ENCODE measurements at regions not wholly inside any gene's neighbourhood (a gene's known extent, or its start where the extent isn't known, plus 50 kb on each side); places are given as distances from the start of the nearest gene placed in this dataset.

- H3K27me3 ChIP-seq (replicated peaks; ENCODE audit: insufficient read depth) = no peaks in the 10 kb centered on the region
- 49 to 52% methylated on average over 8 of the region's 8 CpGs for WGBS, 2 experiments (ENCODE audit: low coverage in 1 of 2, low lambda C conversion rate in 2 of 2, missing lambda C conversion rate in 2 of 2)
- no peak overlapping the region for H3K4me2 ChIP-seq (ENCODE audit: unreplicated experiment)
- H4K20me1 ChIP-seq (ENCODE audit: insufficient read depth) = no peaks in the 10 kb centered on the region
- H3F3A ChIP-seq (ENCODE audit: insufficient read depth) = no peaks in the 10 kb centered on the region
- H3K4me3 ChIP-seq = no peak overlapping the region
- no peak overlapping the region for H3K9ac ChIP-seq
- no peaks in the 10 kb centered on the region for H3K9me2 ChIP-seq (ENCODE audit: insufficient read depth)
- H3K79me2 ChIP-seq (ENCODE audit: insufficient read depth) = no peaks in the 10 kb centered on the region
- no peaks in the 10 kb centered on the region for H3K9me3 ChIP-seq (ENCODE audit: low read depth)
- no peaks in the 10 kb centered on the region for H3K36me3 ChIP-seq (ENCODE audit: low read depth)
- no peak overlapping the region for H2AFZ ChIP-seq
- in situ Hi-C loops (cut with MboI) = no loop called here
- DNase-seq = no peak
- no peaks in the 10 kb centered on the region for H3K4me1 ChIP-seq (ENCODE audit: insufficient read depth)
- H3K27ac ChIP-seq = no peak overlapping the region
- TF ChIP-seq EZH2 (IDR thresholded peaks at IDR 0.05; ENCODE audit: insufficient read depth, poor library complexity, severe bottlenecking) (no peak), EZH2phosphoT487 (IDR thresholded peaks at IDR 0.05; ENCODE audit: insufficient read depth, low read depth) (no peak)
These were observed 91.9 kb upstream of the POU3F3 start for GRCh38 chr2:104762031-104762430.

- WGBS, 2 experiments (ENCODE audit: low coverage in 1 of 2, low lambda C conversion rate in 2 of 2, missing lambda C conversion rate in 2 of 2) = 28 to 31% methylated on average over 10 of the region's 10 CpGs
- Histone ChIP-seq H3K36me3 (ENCODE audit: low read depth) (no peaks in the 10 kb centered on the region), H3K27me3 (replicated peaks; ENCODE audit: insufficient read depth) (no peaks in the 10 kb centered on the region), H3K4me3 (no peak overlapping the region), H3K9me2 (ENCODE audit: insufficient read depth) (no peaks in the 10 kb centered on the region), H3F3A (ENCODE audit: insufficient read depth) (peaks cover 9% of the 10 kb centered on the region; the same call in 1 of the 2 replicates), H3K9me3 (ENCODE audit: low read depth) (no peaks in the 10 kb centered on the region), H3K27ac (no peak overlapping the region), H4K20me1 (ENCODE audit: insufficient read depth) (no peaks in the 10 kb centered on the region), H3K9ac (no peak overlapping the region), H3K4me2 (ENCODE audit: unreplicated experiment) (no peak overlapping the region), H2AFZ (no peak overlapping the region), H3K79me2 (ENCODE audit: insufficient read depth) (no peaks in the 10 kb centered on the region), H3K4me1 (ENCODE audit: insufficient read depth) (peaks cover 8% of the 10 kb centered on the region; the same call in 1 of the 2 replicates)
- DNase-seq = peak; percentile 34
- in situ Hi-C loops (cut with MboI) = no loop called here
- no peak for TF ChIP-seq EZH2phosphoT487 (IDR thresholded peaks at IDR 0.05; ENCODE audit: insufficient read depth, low read depth)
- no peak for TF ChIP-seq EZH2 (IDR thresholded peaks at IDR 0.05; ENCODE audit: insufficient read depth, poor library complexity, severe bottlenecking)
These were observed 87.2 kb upstream of the POU3F3 start for GRCh38 chr2:104766683-104767082.

- Histone ChIP-seq H2AFZ (no peak overlapping the region), H3K79me2 (ENCODE audit: insufficient read depth) (no peaks in the 10 kb centered on the region), H4K20me1 (ENCODE audit: insufficient read depth) (no peaks in the 10 kb centered on the region), H3K4me1 (ENCODE audit: insufficient read depth) (peaks cover 8% of the 10 kb centered on the region; the same call in 1 of the 2 replicates), H3K4me3 (no peak overlapping the region), H3F3A (ENCODE audit: insufficient read depth) (peaks cover 9% of the 10 kb centered on the region; the same call in 1 of the 2 replicates), H3K9me3 (ENCODE audit: low read depth) (no peaks in the 10 kb centered on the region), H3K36me3 (ENCODE audit: low read depth) (no peaks in the 10 kb centered on the region), H3K9me2 (ENCODE audit: insufficient read depth) (no peaks in the 10 kb centered on the region), H3K4me2 (ENCODE audit: unreplicated experiment) (peak overlapping the region; percentile 22), H3K9ac (0 out of 2 replicates have a peak overlapping the region, but pooled peaks have one; percentile 11), H3K27ac (peak overlapping the region; percentile 76), H3K27me3 (replicated peaks; ENCODE audit: insufficient read depth) (no peaks in the 10 kb centered on the region)
- TF ChIP-seq EZH2phosphoT487 (IDR thresholded peaks at IDR 0.05; ENCODE audit: insufficient read depth, low read depth) = no peak
- TF ChIP-seq EZH2 (IDR thresholded peaks at IDR 0.05; ENCODE audit: insufficient read depth, poor library complexity, severe bottlenecking) = no peak
- peak; percentile 55 for DNase-seq
- in situ Hi-C loops (cut with MboI) = no loop called here
- WGBS, 2 experiments (ENCODE audit: low coverage in 1 of 2, low lambda C conversion rate in 2 of 2, missing lambda C conversion rate in 2 of 2) = 9 to 15% methylated on average over 3 of the region's 3 CpGs
These were observed 85.2 kb upstream of the POU3F3 start for GRCh38 chr2:104768694-104769093.

GRCh38 chr2:104769096-104769495 lies 84.8 kb upstream of the POU3F3 start:
- Histone ChIP-seq H3K36me3 (ENCODE audit: low read depth) (no peaks in the 10 kb centered on the region), H3K9me3 (ENCODE audit: low read depth) (no peaks in the 10 kb centered on the region), H3K9ac (0 out of 2 replicates have a peak overlapping the region, but pooled peaks have one; percentile 21), H3K4me1 (ENCODE audit: insufficient read depth) (peaks cover 8% of the 10 kb centered on the region; the same call in 1 of the 2 replicates), H2AFZ (no peak overlapping the region), H3K27me3 (replicated peaks; ENCODE audit: insufficient read depth) (no peaks in the 10 kb centered on the region), H4K20me1 (ENCODE audit: insufficient read depth) (no peaks in the 10 kb centered on the region), H3K9me2 (ENCODE audit: insufficient read depth) (no peaks in the 10 kb centered on the region), H3K27ac (peak overlapping the region; percentile 76), H3K4me2 (ENCODE audit: unreplicated experiment) (peak overlapping the region; percentile 22), H3K4me3 (no peak overlapping the region), H3F3A (ENCODE audit: insufficient read depth) (peaks cover 9% of the 10 kb centered on the region; the same call in 1 of the 2 replicates), H3K79me2 (ENCODE audit: insufficient read depth) (no peaks in the 10 kb centered on the region)
- 60 to 75% methylated on average over 1 of the region's 1 CpG for WGBS, 2 experiments (ENCODE audit: low coverage in 1 of 2, low lambda C conversion rate in 2 of 2, missing lambda C conversion rate in 2 of 2)
- in situ Hi-C loops (cut with MboI) = no loop called here
- TF ChIP-seq EZH2phosphoT487 (IDR thresholded peaks at IDR 0.05; ENCODE audit: insufficient read depth, low read depth) (no peak), EZH2 (IDR thresholded peaks at IDR 0.05; ENCODE audit: insufficient read depth, poor library complexity, severe bottlenecking) (no peak)
- peak; percentile 76 for DNase-seq

Measured in GM23248 (cell line).